Left kidney (tissue), 1 donor: ENCODE measurements at regions not wholly inside any gene's neighbourhood (a gene's known extent, or its start where the extent isn't known, plus 50 kb on each side); places are given as distances from the start of the nearest gene placed in this dataset.
A peak's percentile ranks its signal among the peaks of the same experiment; 100 is the strongest.

ENCODE experiments used
- DNase-seq: peaks from one replicate; pipeline ENCODE4 v3.0.0-alpha.2; 2013

DNA sequence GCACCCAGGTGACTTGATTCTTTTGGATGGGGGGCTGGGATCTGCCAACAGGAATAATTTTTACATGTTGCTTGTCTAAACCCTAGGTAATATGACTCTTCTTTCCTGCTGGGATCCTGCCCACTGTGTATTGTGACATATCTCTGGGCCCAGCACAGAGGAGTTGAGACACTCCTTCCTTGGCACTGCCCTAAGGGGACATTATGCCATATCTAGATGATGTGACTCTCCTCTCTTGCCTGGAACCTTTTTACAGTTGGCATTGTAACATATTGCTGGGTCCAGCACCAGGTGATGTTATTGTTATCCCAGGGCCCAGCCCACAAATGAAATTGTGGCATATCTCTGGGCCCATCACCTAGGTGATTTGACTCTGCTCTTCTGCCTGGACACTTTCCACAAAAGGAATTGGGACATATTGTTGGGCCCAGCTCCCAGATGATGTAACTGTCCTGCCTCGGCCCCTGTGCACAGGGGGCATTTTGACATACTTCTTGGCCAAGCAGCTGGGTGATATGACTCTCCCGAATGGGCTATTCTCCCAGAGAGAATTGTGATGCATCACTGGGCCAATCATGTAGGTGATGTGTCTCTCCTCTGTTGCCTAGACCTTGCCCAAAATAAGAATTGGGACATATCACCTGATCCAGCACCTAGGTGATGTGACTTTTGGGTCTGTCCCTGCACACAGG is 1837.7 kb downstream of the TP53TG3F start:
- DNase-seq = no peak

DNA sequence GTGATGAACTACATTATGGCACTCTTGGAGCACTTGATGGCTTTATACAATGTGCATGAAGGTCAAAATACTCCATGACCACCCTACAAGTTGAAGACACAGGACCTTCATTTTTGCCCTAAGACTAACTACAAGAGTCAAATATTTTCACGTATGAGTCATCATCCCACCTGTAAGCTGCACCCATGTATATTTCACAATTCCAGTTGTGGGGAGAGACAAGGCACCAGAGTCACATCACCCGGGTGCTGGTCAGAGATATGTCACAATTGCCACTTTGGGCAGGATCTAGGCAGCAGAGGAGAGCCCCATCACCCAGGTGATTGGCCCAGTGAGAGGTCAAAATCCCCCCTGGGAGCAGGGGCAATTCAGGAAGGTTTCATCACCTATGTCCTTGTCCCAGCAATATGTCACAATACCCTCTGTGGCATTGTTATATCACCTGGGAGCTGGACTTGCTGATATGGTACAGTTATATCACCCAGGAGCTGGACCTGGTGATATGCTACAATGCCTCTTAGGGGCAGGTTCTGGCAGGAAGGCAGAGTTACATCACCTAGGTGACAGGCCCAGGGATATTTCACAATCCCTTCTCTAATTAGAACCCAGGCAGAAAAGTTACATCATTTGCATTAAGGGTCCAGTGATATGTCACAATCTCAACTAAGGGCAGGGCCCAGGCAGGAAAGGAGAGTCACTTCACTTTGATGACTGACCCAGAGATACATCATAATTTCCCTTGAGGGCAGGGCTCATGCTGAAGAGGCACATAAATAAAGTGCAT is 1839.2 kb downstream of the TP53TG3F start:
- DNase-seq = no peak

DNA sequence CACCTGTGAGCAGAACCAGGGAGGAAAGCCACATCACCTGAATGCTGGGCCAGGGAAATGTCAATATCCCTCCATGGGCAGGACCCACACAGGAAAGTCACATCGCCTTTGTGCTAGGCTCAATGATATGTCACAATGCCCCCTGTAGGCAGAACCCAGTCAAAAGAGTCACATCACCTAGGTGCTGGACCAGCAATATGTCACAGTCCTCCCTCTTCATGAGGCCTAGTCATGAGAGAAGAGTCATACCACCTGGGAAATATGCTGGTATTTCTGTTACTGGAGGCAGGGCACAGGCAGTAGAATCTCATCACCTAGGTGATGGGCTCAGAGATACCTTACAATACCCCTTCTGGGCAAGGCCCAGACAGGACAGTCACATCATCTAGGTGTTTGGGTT is 1843.4 kb downstream of the TP53TG3F start:
- no peak for DNase-seq

DNA sequence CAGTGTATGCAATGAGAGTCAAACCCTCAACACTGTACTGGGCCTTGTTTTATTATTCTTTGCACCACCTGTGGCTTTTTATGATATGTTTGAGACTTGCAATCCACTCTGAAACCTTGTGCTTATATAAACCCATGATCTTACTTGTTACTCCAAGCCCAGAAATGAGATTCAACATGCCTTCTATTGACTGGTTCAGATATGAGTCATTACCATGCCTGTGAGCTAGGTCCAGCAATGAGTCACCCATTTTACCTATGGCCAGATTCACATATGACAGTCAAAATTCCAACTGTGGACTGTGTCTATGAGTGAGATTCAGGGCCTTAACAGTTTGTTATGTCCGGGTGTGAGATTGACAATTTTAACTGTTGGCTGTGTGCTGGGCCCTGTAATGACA is 1846.1 kb downstream of the TP53TG3F start:
- DNase-seq = no peak

DNA sequence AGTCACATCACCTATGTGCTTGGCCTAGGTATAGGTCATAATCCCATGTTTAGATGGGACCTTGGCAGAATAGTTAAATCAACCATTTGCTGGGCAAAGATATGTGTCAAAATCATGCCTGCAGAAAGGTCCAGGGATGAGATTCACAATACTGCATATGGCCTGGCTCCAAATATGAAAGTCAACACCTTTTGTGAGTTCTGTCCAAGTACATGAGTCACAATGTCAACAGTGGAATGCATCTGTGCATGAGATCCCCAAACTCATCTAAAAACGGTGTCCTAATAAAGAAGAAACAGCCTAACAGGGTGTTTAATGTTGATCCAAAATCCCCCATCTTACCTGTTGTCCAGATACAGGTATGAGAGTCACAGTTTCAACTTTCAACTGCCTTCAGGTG is 1847.5 kb downstream of the TP53TG3F start:
- DNase-seq = no peak

DNA sequence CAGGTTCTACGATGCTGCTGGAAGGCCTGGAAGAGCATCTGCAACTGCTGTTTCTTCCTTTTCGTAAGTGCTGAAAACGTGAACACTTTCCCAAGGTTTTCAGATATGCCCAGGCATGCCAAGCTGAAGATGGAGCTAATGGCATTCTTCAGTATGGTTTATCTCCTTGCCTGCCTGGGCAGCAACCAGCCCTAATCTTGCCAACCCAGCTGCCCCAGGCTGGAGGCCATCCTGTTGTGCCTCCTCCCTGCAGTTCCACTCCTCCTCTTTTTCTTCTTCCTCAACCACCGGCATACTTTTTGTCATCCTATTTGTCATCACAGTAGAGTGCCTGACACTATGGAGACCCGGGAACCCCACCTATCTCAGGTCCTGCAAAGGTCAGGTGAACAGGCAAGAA is 1849.3 kb downstream of the TP53TG3F start:
- no peak for DNase-seq

DNA sequence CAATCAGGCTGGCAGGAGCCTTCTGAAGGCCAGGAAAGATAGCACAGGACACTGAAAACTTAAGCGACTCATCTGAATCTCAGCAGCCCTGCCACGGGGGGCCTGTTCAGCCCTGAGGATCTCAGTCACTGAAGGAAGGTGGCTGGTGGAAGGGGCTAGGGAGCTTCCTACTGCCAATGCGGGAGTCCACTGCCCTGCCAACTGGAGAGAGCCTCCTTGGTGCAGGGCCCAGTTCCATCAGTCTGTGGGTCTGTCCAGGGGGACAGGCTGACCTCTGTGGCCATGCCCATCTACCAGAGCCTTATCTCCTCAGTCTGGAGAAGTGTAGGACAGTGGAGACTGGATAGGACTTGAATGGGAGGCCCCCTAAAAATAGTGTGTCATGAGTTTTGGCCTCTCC is 1851.6 kb downstream of the TP53TG3F start:
- DNase-seq = no peak

DNA sequence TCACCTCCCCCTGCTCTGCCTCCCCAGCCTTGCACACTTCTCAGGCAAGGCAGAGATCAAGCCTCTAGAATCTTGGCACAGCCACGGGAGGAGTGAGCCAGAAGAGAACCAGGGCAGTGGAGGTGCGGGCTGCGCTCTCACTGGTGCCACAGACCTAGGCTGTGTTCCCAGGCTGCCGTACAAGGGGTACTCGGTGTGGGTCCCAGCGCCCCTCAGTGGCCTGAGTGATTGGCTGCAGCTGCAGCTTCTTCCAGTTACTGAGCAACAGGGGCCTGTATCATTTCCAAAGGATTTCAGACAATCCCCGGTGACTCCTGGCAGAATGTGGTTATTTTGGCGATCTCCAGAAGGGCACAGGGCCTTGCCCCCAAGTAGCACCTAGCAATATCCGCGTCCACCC is 1852.1 kb downstream of the TP53TG3F start:
- no peak for DNase-seq

DNA sequence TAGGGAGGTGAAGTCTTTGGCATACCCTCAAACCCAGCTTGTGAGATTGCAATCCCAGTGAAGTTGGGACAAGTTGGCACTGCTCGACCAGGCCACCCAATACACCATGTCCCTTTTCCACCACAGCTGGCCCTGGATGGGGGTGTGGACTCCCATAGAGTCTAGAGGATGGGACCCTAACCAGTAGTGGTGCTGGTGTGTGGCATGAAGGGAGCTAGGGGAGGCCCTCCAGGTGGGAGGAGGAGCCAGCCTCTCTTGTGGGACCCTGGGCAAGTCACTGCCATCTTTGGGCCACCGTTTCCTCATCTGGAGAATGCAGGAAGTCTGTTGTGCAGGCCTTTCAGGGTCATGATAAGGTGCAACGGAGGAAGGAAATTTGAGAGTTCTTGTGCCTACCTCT is 1854.9 kb downstream of the TP53TG3F start:
- no peak for DNase-seq

DNA sequence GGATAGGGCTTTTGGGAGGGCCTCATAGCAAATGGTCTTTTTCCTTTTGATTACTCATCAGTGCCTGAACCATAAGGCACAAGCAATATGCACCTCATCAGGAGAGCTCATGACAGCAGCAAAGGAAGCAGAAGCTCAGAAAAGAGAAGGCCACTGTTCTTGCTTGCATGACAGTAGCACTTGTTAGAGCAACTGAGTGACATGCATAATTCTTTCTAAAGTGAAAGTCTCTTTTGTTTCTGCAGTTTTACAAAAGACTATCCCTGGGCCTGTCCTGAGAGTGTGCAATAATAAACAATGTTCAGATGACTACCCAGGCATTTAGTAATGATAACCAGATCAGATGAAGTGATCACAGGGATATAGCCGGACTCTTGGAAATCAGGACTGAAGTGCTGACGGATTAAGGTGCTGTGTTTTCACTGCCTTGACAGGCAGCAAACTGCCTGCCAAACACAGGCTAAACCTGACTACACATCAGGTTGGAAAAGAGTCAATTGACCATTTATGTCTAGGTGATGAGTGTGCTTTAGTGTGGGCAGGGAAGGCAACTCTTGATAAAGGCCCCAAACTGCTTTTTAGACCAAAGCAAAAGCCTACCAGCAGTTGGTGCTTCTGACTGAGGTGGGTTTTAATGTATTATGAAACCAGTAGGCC is 1860.3 kb downstream of the TP53TG3F start:
- no peak for DNase-seq

DNA sequence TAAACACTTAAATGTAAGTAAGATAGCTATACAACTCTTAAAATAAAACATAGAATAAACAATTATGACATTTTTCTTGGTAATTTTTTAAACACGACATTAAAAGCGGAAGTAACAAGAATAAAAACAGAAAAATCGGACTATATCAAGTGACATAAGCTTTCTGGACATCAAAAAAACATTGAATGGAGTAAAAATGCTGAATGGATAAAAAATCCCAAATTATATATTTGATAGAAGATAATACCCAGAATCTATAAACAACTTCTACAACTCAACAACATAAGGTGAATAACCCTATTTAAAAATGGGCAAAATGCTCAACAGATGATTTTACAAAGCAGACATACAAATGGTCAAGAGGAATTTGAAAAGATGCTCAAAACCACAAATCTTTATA is 1866.5 kb downstream of the TP53TG3F start:
- no peak for DNase-seq

DNA sequence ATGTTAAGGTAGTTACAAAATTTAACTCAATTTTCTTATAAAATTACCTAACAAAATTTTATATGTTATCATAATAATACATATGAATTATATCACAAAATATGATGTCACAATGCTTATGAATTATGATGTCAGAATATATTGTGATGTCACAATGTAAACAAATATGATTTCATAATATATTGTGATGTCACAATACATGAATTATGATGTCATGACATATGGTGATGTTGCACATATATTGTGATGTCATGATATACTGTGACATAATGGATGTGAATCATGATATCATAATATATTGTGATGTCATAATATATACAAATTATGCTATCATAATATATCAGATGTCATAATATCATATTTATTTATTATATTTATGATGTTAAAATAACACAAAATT is 1879.9 kb downstream of the TP53TG3F start:
- DNase-seq = no peak

DNA sequence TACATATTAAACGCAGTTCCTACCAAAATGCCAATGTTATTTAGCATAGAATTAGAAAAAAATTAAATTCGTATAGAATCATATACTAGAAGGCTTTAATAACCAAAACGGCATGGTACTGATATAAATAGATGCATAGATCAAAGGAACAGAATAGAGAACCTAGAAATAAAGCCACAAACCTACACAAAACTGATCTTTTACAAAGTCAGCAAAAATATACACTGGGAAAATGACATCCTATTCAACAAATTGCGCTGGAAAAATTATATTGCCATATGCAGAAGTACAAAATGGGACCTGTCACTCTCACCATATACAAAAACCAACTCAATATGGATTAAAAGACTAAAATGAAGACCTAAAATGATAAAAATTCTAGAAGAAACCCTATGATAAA is 1882.6 kb downstream of the TP53TG3F start:
- DNase-seq = no peak

DNA sequence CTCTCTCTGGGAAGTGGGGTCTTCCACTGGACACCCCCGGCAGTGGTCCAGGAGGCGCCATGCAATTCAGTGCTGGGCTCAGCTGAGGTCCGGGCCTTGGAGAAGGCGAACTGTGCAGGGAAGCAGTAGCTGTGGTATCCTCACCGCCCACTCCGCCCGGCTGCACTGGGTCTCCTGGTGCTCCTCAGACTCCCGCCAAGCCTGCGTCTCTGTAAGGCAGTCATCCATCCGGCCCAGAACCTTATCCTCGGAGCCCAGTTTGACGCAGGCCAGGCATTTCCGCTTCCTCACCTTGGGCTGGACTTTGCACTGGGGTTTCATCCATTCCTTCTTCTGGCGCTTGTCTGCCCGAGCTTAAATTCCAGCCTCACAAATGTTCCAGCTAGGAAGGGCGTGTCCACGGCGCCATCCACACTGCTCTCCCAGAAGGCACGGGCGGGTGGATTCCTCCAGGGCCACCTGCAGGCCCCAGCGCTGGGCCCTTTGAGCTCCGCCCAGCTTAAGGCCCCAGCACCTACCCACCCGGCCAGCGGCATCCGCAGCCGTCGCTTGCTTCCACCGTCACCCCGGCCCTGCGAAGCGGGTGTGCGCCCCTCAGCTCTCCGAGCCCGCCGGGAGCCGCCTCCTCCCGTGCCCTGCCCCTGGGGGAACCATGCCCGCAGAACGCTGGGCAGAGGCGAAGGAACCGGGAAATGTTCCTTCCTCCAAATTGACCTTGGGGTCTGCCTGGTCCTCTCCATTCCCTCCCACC is 1884.8 kb downstream of the TP53TG3F start:
- DNase-seq = no peak

DNA sequence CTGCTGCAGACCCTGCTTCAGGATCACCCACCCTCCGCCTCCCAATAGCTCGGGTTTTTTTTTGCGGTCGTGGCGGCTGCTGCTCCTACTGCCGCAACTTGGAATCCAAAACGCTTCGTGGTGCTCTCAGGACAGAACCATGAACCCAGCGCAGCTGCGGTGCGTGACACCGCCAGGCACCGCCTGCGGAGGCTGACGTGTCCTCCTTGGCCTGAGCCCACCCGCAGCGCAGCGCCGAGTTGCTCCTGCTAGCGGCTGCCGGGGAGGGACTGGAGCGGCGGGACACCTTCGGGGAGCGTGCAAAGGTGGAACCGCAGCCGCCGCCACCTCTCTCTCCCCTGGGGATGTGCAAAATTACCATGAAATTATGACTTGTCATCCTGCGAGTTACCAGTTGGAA is 1893.0 kb downstream of the TP53TG3F start:
- no peak for DNase-seq

DNA sequence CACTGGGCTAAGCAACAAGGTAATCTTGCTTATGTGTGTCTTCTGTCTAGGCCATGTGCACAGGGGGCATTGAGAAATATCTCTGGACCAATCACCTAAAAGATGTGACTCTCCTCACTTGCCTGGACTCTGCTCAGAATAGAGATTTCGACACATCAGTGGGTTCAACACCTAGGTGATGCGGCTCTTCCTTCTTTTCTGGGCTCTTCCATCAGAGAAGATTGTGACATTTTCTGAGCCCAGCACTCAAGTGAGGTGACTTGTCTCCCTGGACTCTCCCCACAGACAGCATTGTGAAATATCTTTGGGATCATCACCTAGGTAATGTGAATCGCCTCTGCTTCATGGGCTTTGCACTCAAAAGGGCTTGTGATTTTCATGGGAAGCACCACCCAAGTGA is 1904.1 kb downstream of the TP53TG3F start:
- no peak for DNase-seq

DNA sequence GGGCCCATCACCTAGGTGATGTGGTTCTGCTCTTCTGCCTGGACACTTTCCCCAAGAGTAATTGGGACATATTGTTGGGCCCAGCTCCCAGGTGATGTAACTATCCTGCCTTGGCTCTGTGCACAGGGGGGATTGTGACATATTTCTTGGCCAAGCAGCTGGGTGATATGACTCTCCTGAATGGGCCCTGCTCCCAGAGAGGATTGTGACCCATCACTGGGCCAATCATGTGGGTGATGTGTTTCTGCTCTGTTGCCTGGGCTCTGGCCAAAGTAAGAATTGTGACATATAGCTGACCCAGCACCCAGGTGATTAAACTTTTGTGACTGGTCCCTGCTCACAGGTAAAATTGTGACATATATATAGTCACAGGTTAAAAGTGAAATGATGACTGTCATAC is 1904.9 kb downstream of the TP53TG3F start:
- no peak for DNase-seq

DNA sequence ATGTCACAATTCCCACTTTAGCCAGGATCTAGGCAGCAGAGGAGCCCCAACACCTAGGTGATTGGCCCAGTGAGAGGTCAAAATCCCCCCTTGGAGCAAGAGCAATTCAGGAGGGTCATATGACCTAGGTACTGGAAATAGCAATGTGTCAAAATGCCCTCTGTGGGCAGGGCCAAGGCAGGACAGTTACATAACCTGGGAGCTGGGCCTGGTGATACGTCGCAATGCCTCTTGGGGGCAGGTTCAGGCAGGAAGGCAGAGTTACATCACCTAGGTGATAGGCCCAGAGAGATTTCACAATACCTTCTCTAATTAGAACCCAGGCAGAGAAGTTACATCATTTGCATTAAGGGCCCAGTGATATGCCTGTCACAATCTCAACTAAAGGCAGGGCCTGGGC is 1906.3 kb downstream of the TP53TG3F start:
- no peak for DNase-seq

DNA sequence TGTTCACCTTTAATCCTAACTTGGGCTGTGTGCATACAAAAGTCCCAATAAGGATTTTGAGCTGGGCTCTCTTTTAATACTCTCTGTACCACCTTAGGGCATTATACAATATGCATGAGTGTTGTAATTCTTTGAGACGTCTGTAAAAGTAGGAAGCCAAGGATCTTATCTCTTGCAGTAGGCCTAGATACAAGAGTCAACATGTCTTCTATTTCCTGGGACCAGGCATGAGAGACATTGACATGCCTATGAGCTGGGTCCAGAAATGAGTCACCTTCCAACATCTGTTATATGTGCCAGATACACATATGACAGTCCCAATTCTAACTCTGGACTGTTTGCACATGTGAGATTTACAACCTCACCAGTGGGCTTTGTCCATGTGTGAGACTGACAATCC is 1911.2 kb downstream of the TP53TG3F start:
- no peak for DNase-seq

DNA sequence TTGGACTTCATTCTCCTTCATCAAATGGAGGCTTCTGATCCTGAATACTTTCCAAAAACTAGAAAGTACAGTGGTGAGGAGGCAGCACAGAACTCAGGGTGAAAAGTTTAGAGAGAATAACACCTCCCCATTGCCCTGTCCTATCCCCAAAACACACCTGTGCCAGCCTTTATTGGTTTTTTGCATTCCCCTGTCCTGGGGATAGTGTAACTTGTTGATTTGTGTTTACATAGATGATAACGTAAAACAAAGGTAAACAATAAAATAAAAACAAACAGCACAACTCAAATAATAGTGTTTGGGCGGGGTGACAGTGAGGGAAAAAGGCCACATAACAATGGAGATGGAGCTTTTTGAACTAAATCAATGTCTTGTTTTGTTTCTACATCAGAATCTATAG is 1917.7 kb downstream of the TP53TG3F start:
- no peak for DNase-seq

DNA sequence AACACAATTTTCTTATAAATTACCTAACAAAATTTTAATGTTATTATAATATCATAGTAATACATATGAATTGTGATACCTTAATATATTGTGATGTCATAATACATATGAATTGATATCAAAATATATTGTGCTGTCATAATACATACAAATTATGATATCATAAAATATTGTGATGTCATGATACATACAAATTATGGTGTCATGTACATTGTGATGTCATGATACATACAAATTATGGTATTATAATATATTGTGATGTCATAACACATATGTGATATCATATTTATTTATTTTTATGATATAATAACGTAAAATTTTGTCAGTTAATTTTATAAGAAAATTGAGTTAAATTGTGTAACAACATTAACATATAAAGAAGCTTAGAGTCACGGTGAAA is 1927.2 kb downstream of the TP53TG3F start:
- DNase-seq = no peak

DNA sequence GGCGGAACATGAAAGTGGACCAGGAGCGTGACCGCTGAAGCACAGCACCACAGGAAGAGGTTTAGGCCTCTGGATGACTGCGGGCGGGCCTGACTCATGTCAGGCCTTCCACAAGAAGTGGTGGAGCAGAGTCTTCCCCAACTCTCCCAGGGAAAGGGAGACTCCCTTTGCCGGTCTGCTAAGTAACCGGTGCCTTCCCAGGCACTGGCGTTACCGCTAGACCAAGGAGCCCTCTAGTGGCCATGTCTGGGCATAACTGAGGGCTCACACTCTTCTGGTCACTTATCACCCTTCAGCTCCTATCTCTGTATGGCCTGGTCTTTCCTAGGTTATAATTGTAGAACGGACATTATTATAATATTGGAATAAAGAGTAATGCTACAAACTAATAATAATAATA is 1931.9 kb downstream of the TP53TG3F start:
- DNase-seq = peak; percentile 5

DNA sequence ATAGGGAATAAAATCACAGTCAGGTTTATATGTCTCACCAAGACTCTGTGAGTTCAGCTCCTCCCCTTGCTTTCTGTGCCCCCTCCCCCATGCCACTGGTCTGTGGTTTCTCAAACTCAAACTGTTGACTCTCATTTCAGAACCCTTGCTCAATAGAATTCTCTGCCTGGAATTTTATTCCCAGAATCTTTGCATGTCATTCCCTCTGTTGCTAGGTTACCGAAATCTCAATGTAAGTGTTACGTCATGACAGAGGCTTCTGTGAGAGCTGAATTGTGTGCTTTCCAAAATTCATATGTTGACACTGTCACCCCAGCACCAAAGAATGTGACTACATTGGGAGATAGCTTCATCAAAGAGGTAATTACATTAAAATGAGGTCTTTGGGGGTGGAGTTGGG is 1938.8 kb downstream of the TP53TG3F start:
- no peak for DNase-seq
